ENCODE measurements at regions not wholly inside any gene's neighbourhood (a gene's known extent, or its start where the extent isn't known, plus 50 kb on each side); places are given as distances from the start of the nearest gene placed in this dataset.

DNA sequence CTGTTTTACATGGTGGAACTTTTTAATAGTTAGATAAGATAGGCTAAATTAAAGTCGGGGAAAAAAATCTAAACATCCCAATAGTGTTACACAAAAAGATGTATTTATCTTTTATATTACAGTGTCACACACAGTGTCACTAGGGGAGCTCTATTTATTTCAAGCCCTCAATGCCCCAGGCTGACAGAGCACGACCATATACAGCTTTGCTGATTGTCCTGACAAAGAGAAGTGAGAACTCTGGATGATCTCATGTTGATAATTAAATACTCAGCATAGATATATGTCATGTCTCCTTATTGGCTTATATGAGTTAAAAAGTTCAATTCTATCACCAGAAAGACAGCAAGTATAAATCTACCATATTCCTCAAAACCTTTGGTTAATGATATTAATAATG, 594.3 kb downstream of the LRFN5 start:
- no peak for DNase-seq (ENCODE audit: low spot score)

GRCh38 chr14:42198010-42198409, 591.3 kb downstream of the LRFN5 start:
- DNase-seq (ENCODE audit: low spot score) = no peak

DNA sequence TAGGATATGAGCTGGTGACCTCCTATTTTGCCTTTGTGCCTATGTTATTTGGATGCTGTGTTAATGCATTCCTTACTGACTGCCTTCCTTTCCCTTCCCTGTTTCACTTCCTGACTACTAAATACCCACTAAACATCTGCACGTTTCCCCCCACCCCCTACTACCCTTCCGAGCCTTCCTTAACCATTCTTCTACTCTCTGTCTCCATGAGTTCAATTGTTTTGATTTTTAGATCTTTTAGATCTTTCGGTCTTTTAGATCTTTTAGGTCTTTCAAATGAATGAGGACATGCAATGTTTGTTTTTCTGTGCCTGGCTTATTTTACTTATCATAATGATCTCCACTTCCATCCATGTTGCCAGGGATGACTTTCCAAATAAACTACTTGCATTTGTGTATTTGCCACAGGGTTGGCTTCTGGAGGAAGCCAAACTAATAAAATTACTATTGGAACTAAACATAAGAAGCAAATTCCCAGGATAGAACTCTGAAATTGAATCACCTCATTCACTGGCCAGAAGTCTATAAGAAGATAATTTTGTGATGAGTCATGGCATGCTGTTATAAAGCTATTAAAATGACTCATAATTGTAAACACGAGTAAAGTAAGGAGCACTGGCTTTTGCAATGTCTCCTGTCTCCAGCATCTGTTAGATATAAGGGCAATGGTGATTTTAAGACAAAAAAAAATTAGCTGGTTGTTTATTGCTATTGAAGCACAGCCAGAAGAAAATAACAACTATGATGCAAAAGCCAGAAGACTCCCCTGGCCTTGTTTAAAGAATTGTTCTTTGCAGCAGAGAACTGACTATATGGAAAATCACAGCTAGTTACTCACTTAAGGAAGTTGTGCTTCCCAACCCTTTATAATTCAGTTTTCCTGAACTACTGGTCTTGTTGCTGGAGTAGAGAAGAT, 586.3 kb downstream of the LRFN5 start:
- peak; percentile 85 for DNase-seq (ENCODE audit: low spot score)

- DNase-seq (ENCODE audit: low spot score) = no peak
Measured at GRCh38 chr14:42190744-42191143, 584.1 kb downstream of the LRFN5 start.

GRCh38 chr14:42187846-42188245, 581.2 kb downstream of the LRFN5 start:
- DNase-seq (ENCODE audit: low spot score) = no peak

GRCh38 chr14:42185718-42186117, 579.0 kb downstream of the LRFN5 start:
- DNase-seq (ENCODE audit: low spot score) = no peak

DNA sequence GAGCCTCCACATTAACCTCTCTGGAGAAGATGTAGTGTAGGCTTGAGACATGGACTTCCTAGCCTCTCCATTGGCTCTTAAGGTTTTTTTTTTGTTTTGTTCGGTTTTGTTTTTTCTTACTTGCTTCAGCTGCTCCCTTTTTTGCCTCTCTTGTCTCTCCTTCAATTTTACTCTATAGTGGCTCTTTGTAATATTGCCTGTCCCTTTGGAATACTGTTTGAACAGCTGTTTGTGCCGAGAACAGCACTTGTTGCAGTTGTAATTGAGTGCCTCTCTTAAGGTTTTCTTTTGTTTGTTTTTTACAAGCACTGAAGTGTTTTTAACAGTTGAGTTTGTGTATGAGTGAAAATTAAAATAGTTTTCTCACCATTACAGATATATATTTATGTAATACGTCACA, 567.7 kb downstream of the LRFN5 start:
- no peak for DNase-seq (ENCODE audit: low spot score)

GRCh38 chr14:42173206-42173605, 566.5 kb downstream of the LRFN5 start:
- DNase-seq (ENCODE audit: low spot score) = no peak

DNA sequence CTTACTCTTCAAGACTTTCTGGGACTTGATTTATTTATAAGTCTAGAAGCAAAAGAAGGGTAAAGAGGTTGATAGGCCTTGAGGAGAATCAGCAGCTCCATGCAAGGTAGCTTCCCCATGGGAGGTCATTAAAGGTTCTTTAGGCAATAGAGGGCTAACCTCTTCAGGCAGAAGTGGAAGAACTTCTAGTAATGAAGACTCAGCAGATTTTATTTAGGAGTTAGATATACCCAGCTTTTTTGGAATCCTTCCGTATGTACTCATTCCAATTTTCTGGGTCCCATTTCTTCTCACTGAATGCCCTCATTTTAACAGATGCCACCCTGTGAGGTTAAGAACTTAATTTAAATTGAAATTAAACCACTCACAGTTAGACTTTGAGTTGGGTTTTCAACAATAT, 565.6 kb downstream of the LRFN5 start:
- DNase-seq (ENCODE audit: low spot score) = no peak

- no peak for DNase-seq (ENCODE audit: low spot score)
Measured at GRCh38 chr14:42163136-42163535, 556.5 kb downstream of the LRFN5 start.

- DNase-seq (ENCODE audit: low spot score) = no peak
Measured at GRCh38 chr14:42159138-42159537, 552.5 kb downstream of the LRFN5 start.

DNA sequence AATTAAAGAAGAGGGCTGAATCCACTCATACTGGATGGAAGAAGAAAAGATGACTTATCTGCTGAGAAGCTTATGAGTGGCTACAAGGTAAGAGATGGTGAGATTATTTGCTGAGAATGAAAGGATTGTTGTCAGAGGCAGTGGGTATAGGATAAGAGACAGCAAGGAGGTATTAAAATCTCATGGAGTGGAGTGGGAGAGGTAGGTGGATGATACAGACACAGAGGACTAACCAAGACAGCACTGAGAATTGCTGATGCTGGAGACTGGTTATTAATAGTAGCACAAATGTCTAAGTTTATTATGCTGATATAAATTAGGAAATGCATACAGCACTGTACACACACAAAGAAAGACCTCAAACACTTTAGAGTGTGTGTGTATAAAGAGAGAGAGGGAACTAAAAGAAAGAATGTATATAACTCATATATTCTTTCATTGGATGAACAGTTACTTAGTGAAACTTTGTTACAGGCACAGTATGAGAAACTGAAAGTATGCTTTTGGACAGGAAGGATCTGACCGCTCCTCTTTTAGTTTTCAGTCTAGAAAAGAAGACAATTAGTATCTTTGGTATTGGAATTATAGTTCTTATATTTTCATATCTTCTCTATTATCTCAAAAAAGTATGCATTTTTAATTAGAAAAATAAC, 543.1 kb downstream of the LRFN5 start:
- DNase-seq (ENCODE audit: low spot score) = no peak

- no peak for DNase-seq (ENCODE audit: low spot score)
Measured at GRCh38 chr14:42145766-42146165, 539.1 kb downstream of the LRFN5 start.

DNA sequence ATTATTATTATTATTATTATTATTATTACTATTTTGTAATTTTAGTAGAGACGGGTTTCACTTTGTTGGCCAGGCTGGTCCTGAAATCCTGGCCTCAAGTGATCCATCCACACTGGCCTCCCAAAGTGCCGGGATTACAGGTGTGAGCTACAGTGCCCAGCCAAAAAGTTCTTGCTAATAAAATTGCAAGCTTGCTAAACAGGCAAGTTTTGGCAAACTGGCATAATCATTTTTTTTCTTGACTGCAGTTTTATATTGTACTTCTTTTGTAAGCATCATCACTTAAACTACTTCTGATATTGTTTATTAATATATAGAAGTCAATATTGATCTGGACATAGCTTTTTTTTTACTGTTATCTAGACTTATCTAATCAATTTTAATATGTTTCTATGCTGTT, 536.4 kb downstream of the LRFN5 start:
- DNase-seq (ENCODE audit: low spot score) = no peak

GRCh38 chr14:42141328-42141727, 534.7 kb downstream of the LRFN5 start:
- DNase-seq (ENCODE audit: low spot score) = peak; percentile 8

GRCh38 chr14:42140831-42141279, 534.2 kb downstream of the LRFN5 start:
- DNase-seq (ENCODE audit: low spot score) = peak; percentile 83

GRCh38 chr14:42140001-42140400, 533.3 kb downstream of the LRFN5 start:
- no peak for DNase-seq (ENCODE audit: low spot score)

- DNase-seq (ENCODE audit: low spot score) = no peak
Measured at GRCh38 chr14:42138406-42138805, 531.7 kb downstream of the LRFN5 start.

GRCh38 chr14:42130815-42131214, 524.1 kb downstream of the LRFN5 start:
- no peak for DNase-seq (ENCODE audit: low spot score)

DNA sequence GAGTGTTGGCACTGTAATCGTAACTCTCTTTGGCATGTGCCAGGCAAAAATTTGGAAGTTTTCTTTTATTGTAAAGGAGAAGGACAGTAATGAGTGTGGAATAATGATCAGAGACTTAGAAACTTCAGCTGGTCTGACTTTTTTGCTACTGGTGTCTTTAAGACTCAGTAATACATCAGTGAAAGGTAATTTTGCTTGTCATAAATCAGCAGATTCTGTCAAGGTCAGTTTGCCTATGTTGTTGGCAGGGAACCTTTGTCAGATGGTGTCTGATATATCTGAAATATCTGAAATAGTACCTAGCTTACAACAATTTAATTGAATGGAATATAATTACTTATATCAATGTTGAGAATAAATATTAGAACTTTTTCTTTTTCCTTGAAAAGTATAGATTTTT, 516.9 kb downstream of the LRFN5 start:
- DNase-seq (ENCODE audit: low spot score) = no peak

GRCh38 chr14:42113358-42114069, 506.8 kb downstream of the LRFN5 start:
- no peak for DNase-seq (ENCODE audit: low spot score)

GRCh38 chr14:42112108-42112507, 505.4 kb downstream of the LRFN5 start:
- no peak for DNase-seq (ENCODE audit: low spot score)

- no peak for DNase-seq (ENCODE audit: low spot score)
Measured at GRCh38 chr14:42111355-42111754, 504.7 kb downstream of the LRFN5 start.
